Cerebellar nuclear complex (tissue), 1 donor: ENCODE measurements at regions not wholly inside any gene's neighbourhood (a gene's known extent, or its start where the extent isn't known, plus 50 kb on each side); places are given as distances from the start of the nearest gene placed in this dataset.

Experiments
- DNase-seq, 2 experiments: peaks; one replicate each; lab custom pipeline; 2025; lab: John Stamatoyannopoulos, UW

DNA sequence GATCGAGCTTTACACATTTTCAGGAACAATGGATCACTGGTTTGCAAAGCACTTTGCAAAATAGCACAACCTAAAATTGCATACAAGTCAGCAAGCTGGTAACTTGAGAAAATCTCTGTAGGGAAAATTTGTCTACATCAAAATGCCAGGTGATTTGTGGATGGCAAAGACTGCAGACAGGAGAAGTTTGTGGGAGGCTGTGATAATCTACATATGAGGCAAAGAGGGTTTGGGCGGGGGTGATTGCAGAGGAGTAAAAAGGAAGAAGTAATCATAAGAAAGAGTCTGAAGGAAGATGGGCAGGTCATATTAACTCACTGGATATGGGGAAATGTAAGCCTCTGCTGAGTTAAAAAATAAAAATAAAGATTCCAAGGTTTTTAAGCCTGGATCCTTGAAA lies 166.3 kb upstream of the STXBP5 start:
- DNase-seq = no peak

DNA sequence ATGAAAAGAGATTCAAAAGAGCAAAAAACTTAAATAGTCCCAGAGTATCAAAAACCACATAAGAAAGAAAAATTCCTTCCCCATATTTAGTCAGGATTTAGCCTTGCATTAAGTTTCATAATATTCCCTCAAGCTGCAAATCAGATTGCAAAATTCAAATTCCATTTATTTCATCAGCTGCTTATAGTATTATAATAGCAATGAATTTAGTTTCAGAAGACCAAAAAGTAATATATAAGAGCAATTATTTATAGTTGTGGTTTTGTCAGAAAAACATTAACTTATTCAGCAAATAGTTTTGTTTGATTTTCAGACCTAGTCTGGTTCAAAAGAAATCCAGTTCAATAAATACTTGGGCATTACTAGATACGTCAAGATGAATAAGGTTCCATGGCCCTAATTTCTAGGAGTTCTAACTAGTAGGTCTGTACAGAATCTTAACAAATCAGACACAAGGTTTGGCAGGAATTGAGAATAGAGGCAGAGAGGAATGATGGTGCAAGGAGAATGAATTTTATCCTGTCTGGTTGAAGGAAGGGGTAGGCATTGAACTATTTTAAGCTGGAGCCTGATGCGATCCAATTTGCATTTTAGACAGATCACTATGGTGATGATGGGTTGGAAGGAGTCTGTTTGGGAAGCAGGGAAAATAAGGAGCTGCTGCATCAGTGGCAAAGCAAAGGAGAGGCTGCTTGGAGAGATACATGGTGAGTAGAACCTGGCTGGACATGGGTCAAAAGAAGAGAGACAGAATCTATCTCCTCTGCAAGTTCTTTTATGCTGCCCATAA lies 163.9 kb upstream of the STXBP5 start:
- DNase-seq = no peak

DNA sequence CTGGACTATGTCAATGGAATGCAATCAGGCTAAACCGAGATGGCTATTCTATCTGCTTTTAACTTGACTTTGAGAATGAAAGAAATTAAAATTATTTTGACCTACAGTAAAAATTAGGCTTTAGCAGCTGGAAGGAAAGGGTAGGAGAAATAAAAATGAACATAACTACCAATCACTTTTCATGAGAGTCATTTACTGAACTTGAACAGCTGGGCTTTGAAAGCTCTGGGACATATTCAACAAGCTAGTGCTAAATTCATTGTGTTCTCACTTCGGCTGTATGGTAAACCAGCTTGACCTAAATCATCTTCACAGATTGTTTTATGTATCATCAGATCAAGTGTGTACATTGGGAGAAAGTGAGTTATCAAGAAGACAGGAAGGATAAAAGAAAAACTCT lies 161.5 kb upstream of the STXBP5 start:
- DNase-seq = no peak

DNA sequence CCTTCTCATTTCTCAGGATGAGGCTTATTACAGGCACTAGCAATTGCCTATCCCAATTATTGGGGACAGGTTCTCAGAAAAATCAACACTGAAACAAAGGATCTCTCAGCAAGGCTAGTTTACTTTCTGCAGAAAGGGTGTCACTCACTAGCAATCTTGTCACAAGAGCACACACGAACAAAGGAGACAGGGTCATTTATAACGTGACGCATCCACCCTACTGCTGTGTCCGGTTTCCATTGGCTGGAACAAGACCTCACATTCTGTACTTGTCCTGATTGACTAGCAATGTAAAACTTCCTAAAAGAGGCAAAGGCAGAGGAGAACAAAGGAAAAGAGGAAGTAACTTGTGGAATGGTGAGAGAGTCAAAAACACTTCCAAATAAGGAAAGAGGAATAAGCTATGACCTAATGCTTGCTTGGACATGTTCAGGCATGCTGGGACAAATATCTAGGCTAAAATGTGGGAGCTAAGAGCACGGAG lies 160.2 kb upstream of the STXBP5 start:
- no peak for DNase-seq

DNA sequence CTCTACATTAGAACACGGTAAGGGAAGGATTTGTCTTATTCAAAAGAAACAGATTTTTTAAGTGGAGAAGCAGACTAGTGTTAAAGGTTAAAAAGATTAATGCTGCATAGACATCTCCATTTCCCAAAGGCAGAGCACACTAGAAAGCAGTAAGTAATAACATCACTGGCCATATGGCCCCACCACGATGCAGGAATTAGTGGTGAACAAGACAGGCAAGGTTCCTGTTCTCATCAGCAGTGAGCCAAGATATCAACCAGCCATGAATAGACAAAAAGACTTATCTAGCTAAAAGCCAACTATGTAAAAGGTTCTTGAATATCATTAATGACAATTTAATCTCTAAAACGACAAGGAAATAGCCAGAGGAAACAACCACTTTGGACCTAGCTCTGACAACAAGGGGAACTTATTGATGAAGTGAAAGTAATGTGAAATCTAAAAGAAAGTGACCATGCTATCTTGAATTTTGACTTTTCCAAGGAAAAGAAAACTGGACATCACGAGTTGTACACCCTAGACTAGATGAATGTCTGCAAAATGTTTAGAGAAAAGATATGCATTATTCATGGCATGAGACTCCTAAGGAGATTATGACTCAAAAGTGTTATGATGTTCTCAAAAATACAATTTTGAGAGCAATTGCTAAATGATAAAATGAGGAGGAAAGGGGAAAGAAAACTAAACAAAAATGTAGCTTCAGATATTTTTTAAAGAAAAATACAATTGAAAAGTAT lies 157.9 kb upstream of the STXBP5 start:
- DNase-seq = peak; percentile 33 to 76

DNA sequence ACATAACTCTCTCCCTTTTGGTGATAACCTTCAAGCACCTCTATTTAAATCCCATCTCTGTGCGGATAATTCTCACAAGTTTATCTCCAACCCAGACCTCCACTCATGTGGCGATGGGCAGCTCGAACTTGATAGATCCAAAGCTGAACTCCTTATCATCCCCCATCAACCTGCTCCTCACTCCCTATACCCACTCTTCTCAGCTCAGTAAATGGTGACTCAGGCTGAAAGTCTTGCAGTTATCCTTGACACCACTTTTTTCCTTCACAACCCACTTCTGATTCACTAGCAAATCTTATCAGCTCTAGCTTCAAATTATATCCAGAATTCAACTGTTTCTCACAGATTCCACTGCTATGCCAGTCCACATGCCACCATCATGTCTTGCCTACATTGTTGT lies 155.3 kb upstream of the STXBP5 start:
- no peak for DNase-seq

DNA sequence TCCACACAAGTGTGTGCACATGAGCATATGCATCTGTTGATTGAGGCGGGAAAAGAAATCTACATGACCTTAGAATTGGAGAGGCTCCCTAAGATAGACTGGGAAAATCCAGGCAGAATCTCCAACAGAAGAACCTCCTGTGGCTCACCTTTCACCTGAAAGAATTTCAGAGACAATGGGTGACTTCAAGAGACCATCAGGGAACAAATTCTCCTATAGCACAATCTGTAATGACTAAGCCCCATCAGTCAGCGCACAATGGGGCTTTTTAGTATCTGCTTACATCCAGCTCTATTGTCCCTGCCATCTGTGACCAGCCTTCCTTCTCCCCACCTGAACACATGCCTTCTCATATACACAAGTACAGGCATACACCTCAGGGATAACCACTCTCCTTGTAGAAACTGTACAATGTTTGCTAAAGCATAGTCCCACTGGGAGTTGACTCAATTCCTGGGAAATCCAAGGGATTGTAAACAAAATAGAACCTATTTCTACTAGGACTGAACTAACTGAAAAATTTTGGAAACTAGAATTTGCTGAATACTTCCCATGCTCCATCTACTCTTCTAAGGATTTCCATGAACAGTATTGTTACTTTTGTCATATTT lies 150.8 kb upstream of the STXBP5 start:
- no peak for DNase-seq

DNA sequence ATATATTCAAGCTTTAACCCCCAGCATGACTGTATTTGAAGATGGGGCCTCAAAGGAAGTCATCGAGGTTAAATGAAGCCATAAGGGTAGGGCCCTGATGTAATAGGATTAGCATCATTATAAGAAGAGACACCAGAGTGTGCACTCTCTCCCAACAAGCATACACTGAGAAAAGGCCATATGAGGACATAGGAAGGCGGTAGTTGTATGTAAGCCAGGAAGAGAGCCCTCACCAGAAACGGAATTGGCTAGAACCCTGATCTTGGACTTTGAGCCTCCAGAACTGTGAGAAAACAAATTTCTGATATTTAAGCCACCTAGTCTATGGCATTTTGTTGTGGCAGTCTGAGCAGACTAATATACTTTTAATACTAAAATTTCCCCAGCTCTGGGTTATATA lies 150.1 kb upstream of the STXBP5 start:
- peak in 1 of 2 experiments; percentile 6 for DNase-seq

DNA sequence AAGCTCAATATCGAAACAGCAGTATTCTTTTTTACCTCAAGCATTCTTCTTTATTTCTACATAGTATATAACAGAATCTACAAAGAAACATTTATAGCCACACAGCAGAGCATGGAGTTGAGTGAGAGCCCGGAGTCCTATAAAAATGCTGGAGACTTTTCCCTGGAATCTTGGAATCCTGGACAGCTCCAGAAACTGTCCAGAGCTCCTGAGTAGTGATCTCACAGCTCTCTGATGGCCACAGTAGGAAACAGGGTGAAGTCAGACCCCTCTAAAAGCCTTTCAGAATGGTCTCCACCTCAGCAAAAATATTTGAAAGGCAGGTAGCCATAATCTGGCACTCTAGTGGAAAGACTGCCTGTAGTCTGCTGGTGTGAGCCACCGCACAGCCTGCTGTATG lies 149.3 kb upstream of the STXBP5 start:
- DNase-seq = no peak

DNA sequence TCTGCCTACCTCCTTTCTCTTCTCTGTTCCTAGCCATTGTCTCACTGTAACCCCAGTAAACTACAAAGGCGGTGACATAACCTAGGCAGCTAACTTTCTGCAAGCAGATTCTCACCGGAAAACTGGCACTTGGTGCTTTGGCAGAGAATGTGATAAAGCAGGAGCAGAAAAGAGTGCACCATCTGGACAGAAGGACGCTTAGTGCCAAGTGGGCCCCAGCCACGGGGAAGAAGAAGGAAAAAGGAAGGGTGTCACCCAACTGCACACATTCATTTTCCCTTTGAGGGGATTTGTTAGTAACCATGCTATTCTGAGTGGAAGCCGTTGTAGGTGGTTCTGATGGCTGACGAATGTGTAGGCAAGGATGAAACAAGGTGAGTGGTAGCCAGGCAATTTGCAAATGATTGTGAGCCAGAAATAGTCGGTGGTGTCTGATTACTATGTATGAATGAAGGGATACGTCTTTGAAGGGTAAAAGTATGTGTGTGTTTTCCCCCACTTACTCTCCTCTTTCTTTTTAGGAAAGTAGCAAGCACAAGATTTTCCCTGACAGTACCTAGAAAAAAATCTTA lies 148.3 kb upstream of the STXBP5 start:
- DNase-seq = peak; percentile 68 to 85

DNA sequence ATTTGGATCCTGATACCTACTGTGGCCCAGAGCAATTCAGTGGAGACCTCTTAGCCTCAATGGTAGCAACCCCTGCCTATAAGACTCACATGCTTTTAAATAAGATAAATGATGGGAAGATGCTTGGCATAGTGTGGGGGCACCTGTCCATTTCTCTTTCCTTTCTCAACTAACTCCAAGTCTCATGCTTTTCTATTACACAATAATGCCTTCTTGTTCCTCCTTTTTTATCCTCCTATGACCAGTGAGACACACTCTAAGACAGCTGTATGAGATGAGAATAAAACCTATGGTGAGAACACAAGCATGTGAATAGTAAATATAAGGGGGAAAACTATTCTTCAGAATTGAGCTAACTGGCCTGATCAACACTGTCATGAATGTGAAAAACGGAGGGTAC lies 147.0 kb upstream of the STXBP5 start:
- no peak for DNase-seq

DNA sequence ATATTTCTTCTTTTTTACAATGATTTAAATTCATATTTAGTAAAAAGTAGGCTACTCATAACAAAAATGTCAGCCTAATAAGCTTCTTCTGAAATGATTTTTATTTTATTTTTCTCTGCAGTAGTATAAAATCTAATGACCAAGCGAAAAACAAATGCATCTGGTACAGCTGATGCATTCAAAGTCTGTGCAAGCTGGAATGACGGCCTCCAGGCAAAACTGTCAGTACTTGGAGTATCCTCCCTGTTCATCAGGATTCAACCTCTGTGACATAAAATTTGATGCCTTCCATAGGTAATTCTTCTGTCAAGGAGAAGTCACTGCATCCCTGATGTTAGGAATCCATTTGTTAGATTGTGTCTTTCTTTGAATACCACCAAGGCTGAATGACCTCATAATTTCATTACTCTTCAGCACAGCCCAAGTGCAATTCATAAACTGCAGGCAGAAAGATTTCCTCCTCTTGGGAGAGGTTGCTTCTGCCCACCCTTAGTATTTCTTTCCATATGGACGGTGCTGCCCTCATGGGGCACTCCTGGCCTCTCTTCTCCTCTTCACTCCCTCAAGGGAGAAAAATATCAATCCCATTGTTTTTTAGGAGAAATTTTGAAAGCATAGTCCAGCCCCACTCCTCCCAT lies 146.4 kb upstream of the STXBP5 start:
- no peak for DNase-seq

DNA sequence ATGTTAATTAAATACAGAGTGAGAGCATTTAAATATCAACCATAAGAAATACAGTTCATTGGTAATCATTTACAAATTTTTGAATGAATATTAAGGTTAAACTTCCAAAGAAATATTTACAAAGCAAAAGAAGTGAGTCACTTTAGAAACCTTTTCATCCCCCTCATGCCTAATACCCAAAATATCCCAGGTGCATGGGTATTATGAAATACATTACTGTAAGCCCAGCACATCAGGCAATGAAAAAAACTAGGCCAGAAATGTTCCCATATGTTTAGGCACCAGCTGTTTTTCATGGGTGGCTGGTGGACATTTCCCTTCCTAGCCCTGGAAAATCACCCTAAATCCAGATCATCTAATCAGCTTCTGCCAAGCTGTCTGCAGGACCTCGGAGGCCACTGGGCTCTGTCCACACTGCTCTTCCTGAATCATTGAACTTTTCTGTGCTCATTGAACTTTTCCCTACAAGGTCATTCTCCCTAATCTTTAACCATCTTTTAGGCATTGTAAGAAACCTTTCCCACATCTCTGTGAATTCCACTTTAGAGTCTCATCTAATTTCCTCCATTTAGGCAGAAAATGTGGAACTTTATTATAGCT lies 145.3 kb upstream of the STXBP5 start:
- no peak for DNase-seq

DNA sequence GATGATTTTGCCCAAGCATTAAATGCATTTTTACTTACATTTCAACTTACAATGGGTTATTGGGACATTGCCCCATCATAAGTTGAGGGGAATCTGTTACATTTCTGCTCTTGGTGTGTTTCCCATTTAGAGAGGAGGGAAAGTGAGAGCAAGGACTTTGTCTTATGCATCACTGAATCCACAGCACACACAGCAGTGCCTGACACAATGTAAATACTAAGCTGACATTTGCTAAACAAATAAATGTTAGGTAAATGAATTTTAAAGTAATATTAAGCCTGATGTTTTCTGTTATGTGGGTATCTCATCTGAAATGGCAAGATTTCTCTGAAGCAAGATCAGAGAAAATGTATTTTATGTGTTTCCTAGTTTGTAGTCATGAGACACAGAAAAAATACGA lies 143.6 kb upstream of the STXBP5 start:
- DNase-seq = no peak

DNA sequence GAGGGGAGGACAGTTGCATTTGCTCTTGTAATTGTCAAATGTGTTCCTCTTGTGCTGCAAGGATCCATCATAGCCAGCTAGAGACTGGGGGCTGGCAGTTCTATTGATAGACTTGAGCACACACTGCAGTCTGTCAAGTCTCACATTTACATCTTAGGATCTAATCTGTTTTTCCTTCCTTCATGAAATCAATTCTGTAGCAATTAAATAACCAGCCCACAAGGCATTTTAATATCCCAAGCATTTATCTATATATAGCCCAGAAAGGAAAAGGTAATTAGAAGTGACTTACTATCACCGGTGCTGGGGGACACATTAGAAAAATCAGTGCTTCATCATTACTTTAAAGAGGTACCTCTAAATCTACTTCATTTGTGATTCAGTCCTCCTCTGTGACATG lies 143.0 kb upstream of the STXBP5 start:
- DNase-seq = no peak

DNA sequence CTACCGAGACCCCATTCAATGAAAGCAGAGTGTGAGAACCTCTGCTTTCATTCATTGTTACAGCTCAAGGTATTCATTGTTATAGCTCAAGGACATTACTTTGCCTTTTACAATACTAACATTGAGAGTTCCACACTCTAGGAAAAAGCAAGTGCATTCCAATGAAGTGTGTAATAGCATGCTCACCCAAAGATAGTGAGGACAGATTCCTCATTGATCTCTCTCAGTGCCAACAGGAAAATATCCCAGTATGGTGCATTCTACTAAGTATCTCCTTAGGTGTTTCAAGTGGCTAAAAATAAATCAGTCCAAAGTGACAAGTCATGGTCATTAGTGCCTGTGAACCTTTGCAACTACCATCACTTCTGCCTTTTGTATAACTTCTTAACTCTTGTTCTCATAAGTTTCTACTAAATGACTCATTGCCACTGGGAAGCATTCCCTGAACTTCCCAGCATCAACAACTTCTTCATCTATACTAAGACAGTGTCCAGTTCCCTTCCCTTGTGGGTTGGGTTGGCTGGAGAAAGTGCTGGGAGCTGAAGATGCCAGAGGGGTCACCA lies 140.7 kb upstream of the STXBP5 start:
- no peak for DNase-seq

DNA sequence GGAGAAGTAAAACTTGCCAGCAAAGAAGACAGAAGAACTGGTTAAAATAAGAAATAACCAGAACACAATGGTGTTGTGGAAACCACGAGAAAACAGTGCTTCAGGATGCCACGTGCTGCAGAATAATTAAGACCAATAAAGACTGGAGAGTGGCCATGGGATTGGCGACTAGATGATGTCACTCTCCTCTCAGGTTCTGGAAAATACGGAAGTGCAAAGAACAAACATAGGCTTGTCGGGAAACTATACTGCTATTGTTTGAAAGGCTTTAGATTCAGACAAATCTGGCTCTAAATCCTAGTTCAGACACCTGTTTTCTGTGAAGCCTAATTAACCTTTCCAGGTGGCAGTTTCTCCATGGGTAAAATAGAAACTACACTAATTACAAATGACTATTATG lies 138.4 kb upstream of the STXBP5 start:
- no peak for DNase-seq

DNA sequence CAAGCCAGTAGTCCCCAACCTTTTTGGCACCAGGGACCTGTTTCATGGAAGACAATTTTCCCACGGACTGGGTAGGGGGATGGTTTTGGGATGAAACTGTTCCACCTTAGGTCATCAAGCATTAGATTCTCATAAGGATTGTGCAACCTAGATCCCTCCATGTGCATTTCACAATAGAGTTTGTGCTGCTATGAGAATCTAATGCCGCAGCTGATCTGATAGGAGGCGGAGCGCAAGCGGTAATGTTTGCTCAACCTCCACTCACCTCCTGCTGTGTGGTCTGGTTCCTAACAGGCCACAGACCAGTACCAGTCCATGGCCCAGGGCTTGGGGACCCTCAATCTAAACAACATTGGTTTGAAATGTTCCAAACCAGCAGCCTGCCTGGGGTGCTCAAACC lies 137.0 kb upstream of the STXBP5 start:
- no peak for DNase-seq

DNA sequence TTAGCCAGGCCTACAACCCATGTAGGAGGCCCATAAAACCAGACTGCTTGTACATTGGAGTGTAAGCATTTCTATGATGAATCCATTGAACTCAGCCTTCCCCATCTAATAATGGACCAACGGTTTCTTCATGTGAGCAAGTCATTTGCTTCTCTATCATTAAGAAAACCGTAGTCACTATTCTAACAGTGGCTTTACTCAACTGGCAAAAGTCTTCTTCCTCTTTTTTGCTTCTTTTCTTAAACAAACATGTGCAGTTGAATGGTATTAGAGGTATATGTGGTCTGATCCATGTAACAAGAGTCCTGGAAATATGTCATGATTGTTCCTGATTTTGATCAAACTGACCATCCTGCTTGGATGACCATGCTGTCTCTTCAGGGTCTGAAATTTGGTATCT lies 132.4 kb upstream of the STXBP5 start:
- no peak for DNase-seq

DNA sequence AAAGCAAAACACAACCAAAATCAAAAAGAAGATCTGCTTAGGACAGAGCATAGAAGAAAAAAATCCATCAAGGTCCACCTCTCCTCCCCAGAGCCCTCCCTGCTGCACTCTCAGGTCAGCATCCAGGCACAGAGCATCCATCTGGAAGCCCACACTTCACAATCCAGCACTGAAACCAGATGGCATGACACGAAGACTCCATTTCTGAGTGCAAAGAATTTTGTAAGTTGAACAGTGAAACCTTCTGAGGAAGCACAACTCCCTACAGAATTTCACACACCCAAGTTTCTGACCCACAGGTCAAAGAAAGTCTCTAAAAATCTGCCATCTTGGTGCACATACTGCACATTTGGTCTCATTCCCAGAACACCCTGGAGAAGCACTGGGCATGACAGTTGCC lies 128.8 kb upstream of the STXBP5 start:
- peak; percentile 5 to 59 for DNase-seq

DNA sequence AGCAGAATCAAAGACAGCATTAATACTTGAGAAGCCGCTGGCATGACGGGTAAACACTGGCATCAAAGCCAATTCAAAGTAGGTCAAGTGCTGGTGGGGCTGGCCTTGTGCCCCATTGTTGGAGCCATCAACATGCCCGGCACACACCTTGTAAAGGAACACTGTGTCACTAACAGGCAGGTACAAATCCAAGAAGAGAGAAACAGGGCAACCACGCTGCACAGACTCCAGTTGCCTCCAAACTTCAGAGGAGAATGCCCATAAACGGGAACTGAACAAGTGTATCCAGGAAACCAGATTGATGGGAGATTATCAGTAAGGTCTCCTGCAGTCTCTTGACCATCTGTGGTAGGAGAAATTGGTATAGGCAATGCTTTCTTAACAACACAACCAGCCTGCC lies 127.0 kb upstream of the STXBP5 start:
- DNase-seq = peak; percentile 75 to 89
